ENCODE measurements at regions not wholly inside any gene's neighbourhood (a gene's known extent, or its start where the extent isn't known, plus 50 kb on each side); places are given as distances from the start of the nearest gene placed in this dataset.

- no peak for TF ChIP-seq POLR2AphosphoS5 (IDR thresholded peaks at IDR 0.05; ENCODE audit: borderline replicate concordance, low read depth, low read length)
- no peak for TF ChIP-seq EZH2 (IDR thresholded peaks at IDR 0.05)
- no peak for TF ChIP-seq FOXP2 (optimal IDR thresholded peaks at IDR 0.05; ENCODE audit: control extremely low read depth, extremely low read length, insufficient read depth)
Measured at GRCh38 chr17:5781236-5781927, 197.1 kb upstream of the NLRP1 start.

All from SK-N-MC (cell line).